ENCODE measurements at regions not wholly inside any gene's neighbourhood (a gene's known extent, or its start where the extent isn't known, plus 50 kb on each side); places are given as distances from the start of the nearest gene placed in this dataset.

DNA sequence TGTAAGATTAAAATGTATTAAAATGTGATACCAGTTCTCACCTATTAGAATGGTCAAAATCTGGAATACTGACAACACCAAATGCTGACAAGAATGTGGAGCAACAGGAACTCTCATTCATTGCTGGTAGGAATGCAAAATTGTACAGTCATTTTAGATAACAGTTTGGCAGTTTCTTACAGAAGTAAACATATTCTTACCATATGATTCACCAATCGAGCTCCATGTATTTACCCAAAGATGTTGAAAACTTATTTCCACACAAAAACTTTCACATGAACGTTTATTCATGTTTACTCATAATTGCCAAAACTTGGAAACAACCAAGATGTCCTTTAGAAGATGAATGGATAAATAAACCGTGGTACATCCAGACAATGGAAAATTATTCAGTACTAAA, 1193.5 kb upstream of the ACVR2A start:
- Histone ChIP-seq H3K36me3 (no peaks in the 10 kb centered on the region), H3K27me3 (no peaks in the 10 kb centered on the region), H3K27ac (no peak overlapping the region), H3K4me3 (no peak overlapping the region), H3K4me1 (no peaks in the 10 kb centered on the region), H3K9me3 (no peaks in the 10 kb centered on the region)
- TF ChIP-seq EP300 (IDR thresholded peaks at IDR 0.05) (no peak), POLR2A (IDR thresholded peaks at IDR 0.05) (no peak), POLR2AphosphoS5 (IDR thresholded peaks at IDR 0.05) (no peak)
- TF ChIP-seq, protein P1, sequence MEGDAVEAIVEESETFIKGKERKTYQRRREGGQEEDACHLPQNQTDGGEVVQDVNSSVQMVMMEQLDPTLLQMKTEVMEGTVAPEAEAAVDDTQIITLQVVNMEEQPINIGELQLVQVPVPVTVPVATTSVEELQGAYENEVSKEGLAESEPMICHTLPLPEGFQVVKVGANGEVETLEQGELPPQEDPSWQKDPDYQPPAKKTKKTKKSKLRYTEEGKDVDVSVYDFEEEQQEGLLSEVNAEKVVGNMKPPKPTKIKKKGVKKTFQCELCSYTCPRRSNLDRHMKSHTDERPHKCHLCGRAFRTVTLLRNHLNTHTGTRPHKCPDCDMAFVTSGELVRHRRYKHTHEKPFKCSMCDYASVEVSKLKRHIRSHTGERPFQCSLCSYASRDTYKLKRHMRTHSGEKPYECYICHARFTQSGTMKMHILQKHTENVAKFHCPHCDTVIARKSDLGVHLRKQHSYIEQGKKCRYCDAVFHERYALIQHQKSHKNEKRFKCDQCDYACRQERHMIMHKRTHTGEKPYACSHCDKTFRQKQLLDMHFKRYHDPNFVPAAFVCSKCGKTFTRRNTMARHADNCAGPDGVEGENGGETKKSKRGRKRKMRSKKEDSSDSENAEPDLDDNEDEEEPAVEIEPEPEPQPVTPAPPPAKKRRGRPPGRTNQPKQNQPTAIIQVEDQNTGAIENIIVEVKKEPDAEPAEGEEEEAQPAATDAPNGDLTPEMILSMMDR (IDR thresholded peaks at IDR 0.05), result no peak
- WGBS, result 83% methylated on average over 3 of the region's 3 CpGs
- DNase-seq (ENCODE audit: low spot score in 2 of 2), result no peak

DNA sequence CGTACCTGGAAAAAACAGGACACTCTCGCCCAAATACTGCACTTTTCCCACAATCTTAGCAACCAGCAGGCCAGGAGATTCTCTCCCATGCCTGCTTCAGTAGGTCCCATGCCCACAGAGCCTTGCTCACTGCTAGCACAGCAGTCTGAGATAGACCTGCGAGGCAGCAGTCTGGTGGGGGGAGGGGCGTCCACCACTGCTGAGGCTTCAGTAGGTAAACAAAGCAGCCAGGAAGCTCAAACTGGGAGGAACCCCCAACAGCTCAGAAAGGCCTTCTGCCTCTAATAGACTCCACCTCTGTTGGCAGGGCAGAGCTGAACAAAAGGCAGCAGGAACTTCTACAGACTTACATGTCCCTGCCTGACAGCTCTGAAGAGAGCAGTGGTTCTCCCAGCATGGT, 1202.8 kb upstream of the ACVR2A start:
- 86% methylated on average over 4 of the region's 4 CpGs for WGBS
- Histone ChIP-seq H3K36me3 (no peaks in the 10 kb centered on the region), H3K27ac (no peak overlapping the region), H3K4me3 (no peak overlapping the region), H3K9me3 (no peaks in the 10 kb centered on the region), H3K27me3 (no peaks in the 10 kb centered on the region), H3K4me1 (no peaks in the 10 kb centered on the region)
- TF ChIP-seq POLR2A (IDR thresholded peaks at IDR 0.05) (no peak), EP300 (IDR thresholded peaks at IDR 0.05) (no peak), POLR2AphosphoS5 (IDR thresholded peaks at IDR 0.05) (no peak)
- TF ChIP-seq, protein P1 (IDR thresholded peaks at IDR 0.05), result no peak
- no peak for DNase-seq (ENCODE audit: low spot score in 2 of 2)

DNA sequence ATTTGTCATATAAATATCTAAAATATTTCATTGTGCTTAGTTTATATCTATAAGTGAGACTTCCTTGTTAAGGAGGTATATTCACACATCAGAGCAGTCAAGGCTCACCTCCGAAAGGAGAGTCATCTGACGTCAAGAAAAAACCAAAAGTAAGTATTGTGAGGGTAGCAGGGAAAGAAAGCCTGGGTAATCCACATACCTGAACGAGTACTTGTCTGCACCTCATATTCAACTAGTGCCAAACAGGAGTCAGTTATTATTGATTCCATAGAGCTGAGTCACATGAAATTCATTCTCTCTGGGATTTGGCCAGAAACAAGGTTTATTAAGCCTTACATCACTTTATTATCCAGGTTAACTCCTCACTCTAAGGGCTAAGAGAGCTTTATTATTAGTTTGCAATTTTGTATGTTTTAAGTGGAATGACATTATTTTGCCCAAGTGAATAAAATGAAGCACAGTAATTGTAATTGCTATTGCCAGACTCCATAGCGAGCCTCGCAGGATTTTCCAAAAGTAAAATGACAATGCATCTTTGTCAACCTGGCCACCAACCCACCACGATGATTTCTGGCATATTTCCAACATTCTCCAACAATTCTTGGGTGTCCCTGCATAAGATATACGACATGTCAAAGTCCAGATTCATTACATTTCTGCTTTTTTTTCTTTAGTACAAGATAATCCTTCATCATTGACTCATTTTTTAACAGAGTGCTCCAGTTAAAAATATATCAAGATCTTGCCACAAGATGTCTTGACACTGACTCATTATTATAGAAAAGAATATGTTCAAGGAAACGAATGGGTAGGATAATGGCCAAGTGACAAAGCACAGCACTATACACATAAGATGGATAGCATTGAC, 1210.4 kb upstream of the ACVR2A start:
- DNase-seq (ENCODE audit: low spot score in 2 of 2), result no peak
- TF ChIP-seq, protein P1 (IDR thresholded peaks at IDR 0.05), result no peak
- TF ChIP-seq POLR2AphosphoS5 (IDR thresholded peaks at IDR 0.05), result no peak
- no peak for TF ChIP-seq EP300 (IDR thresholded peaks at IDR 0.05)
- no peaks in the 10 kb centered on the region for H3K4me1 ChIP-seq
- WGBS, result 53% methylated on average over 8 of the region's 8 CpGs
- no peaks in the 10 kb centered on the region for H3K9me3 ChIP-seq
- H3K36me3 ChIP-seq, result no peaks in the 10 kb centered on the region
- H3K27ac ChIP-seq, result no peak overlapping the region
- no peaks in the 10 kb centered on the region for H3K27me3 ChIP-seq
- no peak overlapping the region for H3K4me3 ChIP-seq

DNA sequence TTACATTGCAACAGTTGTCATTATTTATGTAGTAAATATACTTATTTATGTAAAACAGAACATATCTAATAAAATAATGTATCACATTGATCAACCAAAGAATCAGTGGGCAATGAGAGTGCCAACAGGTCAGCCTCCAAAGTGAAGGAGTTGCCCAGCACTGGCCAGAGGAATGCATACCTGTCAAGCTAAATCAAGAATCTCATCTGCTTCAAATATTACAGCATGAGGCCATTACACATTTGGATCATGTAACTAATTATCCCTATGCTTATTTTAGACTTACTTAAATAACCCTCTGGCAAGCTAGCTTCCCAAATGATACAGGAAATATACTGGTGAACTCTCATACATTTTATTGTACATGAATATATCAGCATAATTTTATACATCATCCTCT, 1211.7 kb upstream of the ACVR2A start:
- TF ChIP-seq EP300 (IDR thresholded peaks at IDR 0.05), result no peak

DNA sequence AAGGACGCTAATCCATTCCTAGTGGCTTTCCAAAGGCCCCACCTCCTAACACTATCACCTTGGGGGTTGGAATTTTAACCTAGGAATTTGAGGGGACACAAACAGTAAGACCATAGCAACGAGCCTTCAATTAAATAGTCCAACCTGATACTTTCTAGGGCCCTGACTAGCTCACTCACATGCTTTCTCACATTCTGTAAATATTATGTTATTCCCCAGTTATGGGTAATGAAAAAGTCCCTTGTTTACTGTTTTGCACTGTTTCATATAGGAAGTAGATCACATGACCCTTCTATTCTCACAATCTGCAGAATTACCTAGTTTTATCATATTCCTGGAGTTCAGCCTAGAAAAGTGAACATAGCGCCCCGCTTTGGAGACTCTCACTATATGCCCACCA, 1212.1 kb upstream of the ACVR2A start:
- no peaks in the 10 kb centered on the region for H3K4me1 ChIP-seq
- no peaks in the 10 kb centered on the region for H3K9me3 ChIP-seq
- TF ChIP-seq, protein P1 (IDR thresholded peaks at IDR 0.05), result no peak
- TF ChIP-seq POLR2AphosphoS5 (IDR thresholded peaks at IDR 0.05), result no peak
- TF ChIP-seq POLR2A (IDR thresholded peaks at IDR 0.05), result no peak
- no peak for TF ChIP-seq EP300 (IDR thresholded peaks at IDR 0.05)
- H3K36me3 ChIP-seq, result no peaks in the 10 kb centered on the region
- no peak overlapping the region for H3K4me3 ChIP-seq
- H3K27ac ChIP-seq, result no peak overlapping the region
- no peak for DNase-seq (ENCODE audit: low spot score in 2 of 2)
- no peaks in the 10 kb centered on the region for H3K27me3 ChIP-seq
- WGBS, result 80% methylated on average over 4 of the region's 4 CpGs

More for the DNA sequence above, 1211.7 kb upstream of the ACVR2A start:
- no peaks in the 10 kb centered on the region for H3K4me1 ChIP-seq
- DNase-seq (ENCODE audit: low spot score in 2 of 2), result no peak
- H3K9me3 ChIP-seq, result no peaks in the 10 kb centered on the region
- no peak overlapping the region for H3K27ac ChIP-seq
- no peaks in the 10 kb centered on the region for H3K27me3 ChIP-seq
- no peaks in the 10 kb centered on the region for H3K36me3 ChIP-seq
- H3K4me3 ChIP-seq, result no peak overlapping the region

All from suprapubic skin (tissue), 4 donors.